ENCODE measurements at regions not wholly inside any gene's neighbourhood (a gene's known extent, or its start where the extent isn't known, plus 50 kb on each side); places are given as distances from the start of the nearest gene placed in this dataset.

- no peak for TF ChIP-seq GABPA (IDR thresholded peaks at IDR 0.05; ENCODE audit: low read depth)
- TF ChIP-seq REST (IDR thresholded peaks at IDR 0.05; ENCODE audit: insufficient replicate concordance, low read depth), result no peak
- no peak for TF ChIP-seq CTCF (IDR thresholded peaks at IDR 0.05; ENCODE audit: insufficient read depth, low read length)
- no peak for TF ChIP-seq SPI1 (IDR thresholded peaks at IDR 0.05; ENCODE audit: borderline replicate concordance, low read depth)
- no peak for TF ChIP-seq POLR2AphosphoS5 (IDR thresholded peaks at IDR 0.05; ENCODE audit: low read depth)
- Histone ChIP-seq H3K27ac (replicated peaks) (no peak overlapping the region), H3K4me3 (replicated peaks; ENCODE audit: insufficient read depth, low read length) (no peak overlapping the region), H3K27me3 (ENCODE audit: insufficient read depth, poor library complexity, severe bottlenecking) (no peaks in the 10 kb centered on the region)
- DNase-seq (ENCODE audit: low read depth in 1 of 2, low spot score in 1 of 2), result no peak
These were observed 125.1 kb upstream of the COL5A1 start for GRCh38 chr9:134516464-134516863.

GRCh38 chr9:134517069-134517680 lies 124.4 kb upstream of the COL5A1 start:
- no peak for DNase-seq (ENCODE audit: low read depth in 1 of 2, low spot score in 1 of 2)
- TF ChIP-seq POLR2AphosphoS5 (IDR thresholded peaks at IDR 0.05; ENCODE audit: low read depth), result no peak
- TF ChIP-seq CTCF (IDR thresholded peaks at IDR 0.05; ENCODE audit: insufficient read depth, low read length), result no peak
- TF ChIP-seq GABPA (IDR thresholded peaks at IDR 0.05; ENCODE audit: low read depth), result no peak
- no peak for TF ChIP-seq SPI1 (IDR thresholded peaks at IDR 0.05; ENCODE audit: borderline replicate concordance, low read depth)
- no peak for TF ChIP-seq REST (IDR thresholded peaks at IDR 0.05; ENCODE audit: insufficient replicate concordance, low read depth)
- Histone ChIP-seq H3K27me3 (ENCODE audit: insufficient read depth, poor library complexity, severe bottlenecking) (no peaks in the 10 kb centered on the region), H3K4me3 (replicated peaks; ENCODE audit: insufficient read depth, low read length) (no peak overlapping the region), H3K27ac (replicated peaks) (no peak overlapping the region)

- H3K27me3 ChIP-seq (ENCODE audit: insufficient read depth, poor library complexity, severe bottlenecking), result no peaks in the 10 kb centered on the region
- no peak for TF ChIP-seq POLR2AphosphoS5 (IDR thresholded peaks at IDR 0.05; ENCODE audit: low read depth)
- no peak for TF ChIP-seq GABPA (IDR thresholded peaks at IDR 0.05; ENCODE audit: low read depth)
- TF ChIP-seq CTCF (IDR thresholded peaks at IDR 0.05; ENCODE audit: insufficient read depth, low read length), result no peak
- no peak for TF ChIP-seq REST (IDR thresholded peaks at IDR 0.05; ENCODE audit: insufficient replicate concordance, low read depth)
- no peak for TF ChIP-seq SPI1 (IDR thresholded peaks at IDR 0.05; ENCODE audit: borderline replicate concordance, low read depth)
- no peak overlapping the region for H3K4me3 ChIP-seq (replicated peaks; ENCODE audit: insufficient read depth, low read length)
- no peak overlapping the region for H3K27ac ChIP-seq (replicated peaks)
- DNase-seq (ENCODE audit: low read depth in 1 of 2, low spot score in 1 of 2), result no peak
These were observed 123.5 kb upstream of the COL5A1 start for GRCh38 chr9:134518004-134518606.

All from HL-60 (cell line).